Activated CD8-positive, alpha-beta memory T cell treated with anti-CD3 and anti-CD28 coated beads for 48 hours (primary cell): ENCODE measurements at regions not wholly inside any gene's neighbourhood (a gene's known extent, or its start where the extent isn't known, plus 50 kb on each side); places are given as distances from the start of the nearest gene placed in this dataset.

Experiments used
- DNase-seq, 3 experiments: peaks; one replicate each; pipeline ENCODE4 v3.0.0-alpha.2; 2020; ENCODE audit warnings: low read depth in 2 of 3, low spot score in 2 of 3

DNA sequence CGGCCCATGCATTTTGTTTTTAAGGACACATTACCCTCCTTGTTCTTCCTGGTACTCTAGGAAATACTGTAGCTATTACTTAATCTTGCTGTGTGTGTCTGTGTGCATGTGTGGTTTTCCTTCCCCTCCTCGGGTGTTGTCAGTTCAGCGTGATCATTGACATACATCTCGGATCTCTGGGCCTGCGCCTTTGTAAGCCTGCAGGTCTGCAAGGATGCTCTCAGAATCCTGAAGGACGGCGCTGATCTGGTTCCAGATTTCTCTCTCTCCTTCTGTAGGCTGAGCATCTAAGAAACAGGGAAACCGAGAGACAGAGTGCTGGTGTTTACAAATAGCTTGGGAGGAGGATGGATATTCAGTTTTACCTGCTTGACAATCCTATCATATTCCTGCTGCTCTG is 100.2 kb downstream of the CYRIA start:
- no peak for DNase-seq

DNA sequence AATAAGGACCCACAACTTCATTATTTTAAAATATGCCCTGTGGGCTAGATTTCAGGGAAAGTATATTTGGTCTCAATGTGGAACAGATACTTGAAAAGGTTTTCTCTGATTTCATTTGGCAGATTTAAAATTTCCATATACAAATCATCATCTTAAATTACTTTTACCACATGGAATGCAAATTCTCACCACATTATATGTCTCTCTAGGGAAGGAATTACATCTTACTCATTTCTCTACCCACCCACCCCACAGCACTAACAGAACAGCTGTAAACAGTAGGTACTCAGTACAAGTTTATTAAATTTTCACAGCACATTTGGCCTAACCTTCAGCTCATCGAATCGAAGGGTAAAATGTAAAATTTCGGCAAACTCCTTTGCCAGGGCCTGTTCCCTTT is 104.0 kb downstream of the CYRIA start:
- no peak for DNase-seq

DNA sequence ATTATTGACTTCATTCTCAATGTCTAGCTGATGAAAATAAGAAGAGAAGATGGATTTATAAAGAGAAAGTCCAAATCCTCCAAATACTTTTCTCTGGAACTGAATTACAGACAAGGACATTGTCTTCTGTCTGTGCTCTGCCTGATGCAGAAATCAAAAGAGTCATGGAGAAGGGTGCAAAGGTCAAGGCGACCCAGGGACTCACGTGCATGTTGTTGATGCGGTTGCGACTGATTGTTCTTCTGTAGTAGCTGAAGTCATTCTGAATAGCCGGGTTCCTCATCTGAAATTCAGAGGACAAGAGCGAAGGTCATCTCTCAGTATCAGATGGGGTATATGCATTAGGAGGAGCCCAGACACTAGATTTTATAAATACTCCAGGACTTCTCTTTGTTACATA is 104.4 kb downstream of the CYRIA start:
- no peak for DNase-seq

DNA sequence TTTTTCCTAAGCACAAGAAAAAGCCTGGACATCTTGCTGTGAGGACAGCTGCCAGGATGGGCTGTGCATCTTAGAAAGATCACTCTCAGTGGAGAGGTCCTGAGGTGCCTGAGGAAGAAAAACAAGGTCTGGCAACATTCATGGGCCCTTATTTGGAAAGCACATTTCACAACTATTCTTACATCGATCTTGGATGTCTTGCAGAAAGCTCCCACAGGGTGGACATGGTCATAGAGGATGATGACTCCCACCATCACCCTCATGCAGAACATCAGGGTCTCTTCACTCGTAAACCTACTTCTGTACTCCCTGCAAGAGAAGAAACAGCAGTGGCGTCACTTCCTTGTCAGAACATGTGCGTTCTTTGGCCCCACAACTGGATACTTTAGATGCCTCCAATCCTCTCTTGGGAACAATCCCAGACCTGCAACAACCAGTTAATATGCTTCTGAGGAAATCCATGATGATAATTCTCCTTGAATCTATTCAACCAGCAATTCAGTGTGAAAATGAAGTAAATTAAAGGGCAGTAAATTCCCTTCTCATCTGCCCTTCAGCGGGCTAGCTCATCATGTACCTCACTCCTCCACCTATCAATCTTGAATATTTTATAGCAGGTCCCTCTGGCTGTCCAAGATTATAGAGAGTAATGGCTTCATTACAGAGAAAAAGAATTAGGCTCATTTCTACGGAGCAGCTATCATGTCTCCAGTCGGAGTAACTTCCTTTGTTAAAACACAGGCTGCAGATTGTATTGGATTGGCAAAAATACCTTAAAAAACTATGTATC is 106.2 kb downstream of the CYRIA start:
- no peak for DNase-seq

DNA sequence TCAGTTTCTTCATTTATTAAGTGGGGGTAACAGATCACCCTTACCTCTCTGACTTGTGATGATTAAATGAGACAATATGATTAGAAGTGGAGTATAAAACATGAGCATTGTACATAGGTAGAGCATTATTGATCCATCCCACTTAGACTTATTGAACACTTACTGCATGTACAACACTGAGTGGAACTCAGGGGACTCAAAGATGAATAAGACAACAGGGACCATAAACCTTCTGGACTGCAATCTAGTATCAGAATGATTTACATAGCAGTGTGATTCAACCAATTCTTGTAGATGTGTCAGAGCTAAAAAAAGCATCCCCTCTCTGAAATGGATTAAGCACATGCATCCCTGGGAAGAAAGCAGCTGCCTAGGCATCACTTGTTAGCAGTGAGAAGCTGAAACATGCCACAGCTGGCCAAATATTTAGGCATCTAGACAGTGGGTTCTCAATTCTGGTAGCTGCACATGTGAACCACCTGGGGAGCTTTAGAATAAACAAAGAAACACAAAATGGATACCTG is 111.5 kb downstream of the CYRIA start:
- DNase-seq: no peak

DNA sequence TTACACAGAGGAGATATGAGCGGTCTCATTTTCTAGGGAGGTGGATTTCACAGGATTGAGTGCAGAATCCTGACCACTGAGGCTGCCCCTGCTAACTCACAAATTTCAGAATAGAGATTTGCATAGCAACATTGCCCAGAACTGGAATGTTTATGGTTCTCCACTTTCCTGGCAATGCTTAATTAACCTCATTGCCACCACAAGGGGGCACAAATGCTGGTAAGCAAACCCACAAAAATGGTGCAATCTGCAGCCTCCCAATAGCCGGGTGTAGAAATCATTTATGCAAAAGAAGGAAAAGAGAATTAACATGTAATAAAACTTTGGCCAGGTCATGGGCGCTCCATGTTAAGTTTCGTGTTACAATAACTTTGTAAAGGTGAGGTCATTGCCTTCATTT is 112.4 kb downstream of the CYRIA start:
- no peak for DNase-seq

DNA sequence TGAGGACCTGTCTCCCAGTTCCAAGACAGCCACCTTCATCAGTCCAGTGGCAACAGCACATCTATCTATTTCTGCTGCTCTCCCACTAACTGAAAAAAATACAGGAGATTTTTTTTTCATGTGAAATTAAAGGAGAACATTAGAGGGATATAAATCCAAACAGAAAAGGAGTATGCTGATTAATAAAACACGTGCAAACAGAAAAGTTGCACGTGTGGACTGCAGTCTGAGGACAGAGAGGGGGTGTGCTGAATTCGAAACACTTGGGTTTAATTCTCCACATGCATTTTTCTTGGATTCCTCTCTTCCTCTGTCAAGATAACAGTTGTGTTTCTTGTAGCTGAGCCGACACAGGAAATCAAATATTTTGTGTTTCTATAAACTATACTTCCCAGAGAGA is 113.4 kb downstream of the CYRIA start:
- DNase-seq: no peak

DNA sequence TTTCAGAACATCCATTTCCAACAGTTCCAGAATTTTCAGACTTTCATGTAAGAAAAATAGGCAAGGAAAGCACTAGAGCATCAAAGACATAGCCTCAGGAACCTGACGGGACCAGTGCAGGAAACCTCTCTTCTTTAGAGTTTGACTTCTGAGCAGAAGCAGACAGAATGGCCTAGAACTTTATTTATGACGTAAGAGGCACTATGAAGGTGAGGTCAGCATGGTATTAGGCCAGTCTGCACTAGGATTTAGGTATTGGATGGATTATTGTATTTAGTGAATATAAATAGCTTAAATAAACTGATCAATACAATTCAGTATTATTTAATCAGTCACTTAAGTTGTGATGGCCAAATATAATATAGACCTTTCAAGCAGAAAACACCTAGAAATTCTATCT is 117.6 kb downstream of the CYRIA start:
- no peak for DNase-seq

DNA sequence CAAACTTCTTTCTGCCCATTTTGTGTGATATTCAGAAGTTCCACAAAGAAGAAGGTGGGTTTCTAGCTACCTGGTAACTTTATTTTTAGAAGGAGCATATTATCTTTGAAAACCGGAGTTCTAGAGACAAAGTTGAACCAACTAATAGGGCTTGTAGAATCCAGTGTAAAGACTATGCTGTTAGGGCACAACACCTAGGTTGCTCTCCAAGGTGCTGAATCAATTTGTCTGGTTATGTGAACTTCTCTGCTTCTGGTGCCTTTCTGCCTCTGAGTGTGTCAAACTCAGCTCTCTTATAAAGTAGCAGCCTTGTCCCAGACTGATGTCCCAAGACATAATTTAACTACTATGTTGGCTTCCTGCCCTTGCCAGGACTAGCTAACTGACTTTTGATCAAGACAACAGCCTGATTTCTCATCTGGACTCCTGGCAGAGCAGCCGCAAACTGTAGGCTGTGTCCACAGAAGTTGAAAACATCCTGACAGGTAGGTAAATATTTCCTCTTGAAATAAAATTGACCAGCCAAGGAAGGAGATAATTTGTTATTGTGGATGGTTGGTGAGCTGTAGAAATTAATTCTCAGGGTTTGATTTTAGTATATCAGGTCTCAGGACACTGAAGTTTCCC is 119.4 kb downstream of the CYRIA start:
- no peak for DNase-seq

DNA sequence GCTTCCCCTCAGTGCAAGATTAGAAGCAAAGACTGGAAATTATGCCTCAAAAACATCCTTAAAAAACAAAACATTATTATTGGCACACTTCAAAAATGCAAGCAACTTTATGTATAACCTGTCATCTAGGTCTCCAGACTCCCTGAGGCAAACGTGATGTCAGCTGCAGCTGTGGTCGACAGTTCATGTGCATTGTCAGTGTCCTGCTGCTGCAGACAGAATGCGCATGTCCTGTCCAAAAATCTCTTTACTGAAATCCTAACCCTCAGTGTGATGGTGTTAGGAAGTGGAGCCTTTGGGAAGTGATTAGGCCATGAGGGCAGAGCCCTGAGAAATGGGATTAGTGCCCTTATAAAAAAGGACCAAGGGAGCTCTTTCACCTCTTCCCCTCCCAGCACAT is 126.9 kb downstream of the CYRIA start:
- no peak for DNase-seq

DNA sequence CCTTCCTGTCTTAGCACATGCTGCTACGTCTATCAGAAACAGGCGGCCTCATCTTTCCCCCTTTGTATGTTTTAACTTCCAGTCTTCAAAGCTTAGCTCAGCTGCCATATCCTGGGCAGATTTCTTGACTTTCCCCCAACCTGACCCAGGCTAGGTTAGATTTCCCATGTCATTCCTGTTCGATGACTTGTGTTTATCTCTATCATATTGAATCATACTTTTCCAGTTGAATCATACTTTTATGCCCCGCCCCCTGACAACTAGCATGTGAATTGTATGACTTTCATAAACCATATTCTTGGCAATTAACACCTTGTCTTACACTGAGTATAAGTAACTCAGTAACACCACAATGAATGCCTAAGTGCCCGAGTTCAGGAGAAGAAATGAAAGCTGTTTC is 128.3 kb downstream of the CYRIA start:
- no peak for DNase-seq

DNA sequence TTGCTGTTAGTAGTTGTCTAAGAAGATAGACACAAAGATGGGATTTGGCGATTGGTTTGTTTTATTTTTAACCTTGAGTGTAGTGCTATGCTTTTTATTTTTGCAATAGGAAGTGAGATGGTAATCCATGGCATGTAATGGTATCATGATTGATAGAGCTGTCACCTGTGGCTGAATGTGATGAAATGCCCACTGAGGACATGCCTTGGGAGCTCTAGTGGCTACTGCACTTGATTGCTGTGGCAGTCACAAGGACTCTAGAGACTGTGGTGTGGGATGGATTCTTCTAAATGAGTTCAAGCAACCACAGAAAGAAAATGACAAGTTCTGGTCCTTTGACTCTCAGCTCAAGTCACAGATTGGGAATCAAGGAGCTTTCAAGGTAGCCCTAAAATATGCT is 139.4 kb downstream of the CYRIA start:
- no peak for DNase-seq

DNA sequence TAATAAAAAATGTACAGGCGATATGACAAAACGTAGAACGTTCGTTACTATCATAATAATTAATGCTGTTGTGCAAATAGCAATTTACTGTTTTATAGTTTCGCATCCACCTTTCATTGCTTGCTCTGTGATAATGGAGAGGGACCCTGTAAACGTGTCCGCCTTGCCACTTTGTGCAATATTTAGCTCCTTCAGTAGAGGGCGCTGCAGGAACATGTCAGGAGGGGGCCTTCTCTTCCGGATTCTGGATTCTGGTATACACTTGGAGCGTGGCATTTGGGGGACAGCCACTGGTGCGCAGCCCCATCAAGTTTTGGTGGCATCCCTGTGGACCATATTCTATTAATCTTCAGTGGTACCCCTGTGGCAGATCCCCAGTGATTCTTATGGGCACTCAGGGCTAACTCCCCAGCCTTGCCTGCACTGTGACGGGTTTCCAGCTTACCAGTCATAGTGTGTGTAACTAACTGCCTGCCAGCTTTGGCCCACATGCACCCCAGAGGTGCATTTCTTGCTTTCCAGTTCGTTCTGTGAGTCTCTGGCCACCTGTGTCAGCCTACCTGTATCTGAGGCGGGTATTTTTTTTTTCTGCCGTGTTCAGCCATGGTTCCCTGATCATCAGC is 140.3 kb downstream of the CYRIA start:
- DNase-seq: no peak

DNA sequence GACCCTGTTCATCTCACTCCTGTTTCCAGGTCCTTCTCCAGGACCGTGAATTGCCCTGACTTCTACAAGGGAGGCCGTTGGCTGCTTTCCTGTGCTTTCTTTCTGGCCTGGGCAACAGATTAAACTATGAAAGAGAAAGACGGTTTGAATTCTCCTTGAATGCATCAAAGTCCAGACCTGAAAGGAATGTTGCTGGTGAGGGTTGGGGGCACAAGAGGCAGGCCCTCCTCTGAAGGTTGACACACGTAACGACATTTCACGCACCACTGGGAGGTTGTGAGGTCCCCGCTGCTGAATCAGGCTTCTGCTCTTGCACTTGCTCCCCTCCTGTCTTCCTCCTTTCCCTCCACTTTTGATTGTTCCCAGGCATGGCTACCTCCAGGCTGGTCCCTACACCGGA is 141.9 kb downstream of the CYRIA start:
- no peak for DNase-seq

DNA sequence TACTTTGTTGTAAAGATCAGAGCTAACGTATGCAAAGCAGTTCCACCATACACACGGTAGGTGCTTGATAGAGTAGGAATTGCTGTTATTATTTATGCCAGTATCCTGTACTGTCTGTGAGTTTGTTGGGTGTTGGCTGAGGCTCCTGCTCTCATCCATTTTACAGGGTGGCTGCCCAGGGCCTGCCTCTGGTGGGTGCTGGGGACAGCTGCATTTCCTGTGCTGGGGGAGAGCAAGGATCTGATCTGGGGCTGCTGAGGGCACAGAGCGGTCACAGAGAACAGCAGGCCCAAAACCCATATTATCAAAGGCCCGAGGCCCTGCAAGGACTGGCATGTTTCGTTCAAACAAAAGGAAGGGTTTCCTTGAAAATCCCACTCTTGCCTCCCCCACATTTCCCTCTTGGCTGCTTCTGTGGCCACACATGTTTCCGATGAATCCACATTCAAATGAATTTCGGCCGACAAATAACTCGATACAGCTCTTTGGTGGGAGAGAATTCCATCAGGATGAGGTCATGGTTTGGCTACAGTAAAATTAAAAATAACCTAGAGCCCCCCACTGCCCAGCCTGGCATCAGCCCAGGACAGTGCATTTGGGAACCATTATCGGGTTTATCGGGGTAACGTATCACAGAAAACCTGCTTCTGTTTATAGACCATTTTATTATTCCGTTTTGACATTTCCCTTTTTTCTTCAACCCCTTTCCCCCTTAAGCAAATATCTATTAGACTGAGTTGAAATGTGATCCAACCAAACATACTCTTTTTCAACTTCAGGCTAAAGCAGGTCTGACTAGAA is 143.4 kb downstream of the CYRIA start:
- DNase-seq: no peak

DNA sequence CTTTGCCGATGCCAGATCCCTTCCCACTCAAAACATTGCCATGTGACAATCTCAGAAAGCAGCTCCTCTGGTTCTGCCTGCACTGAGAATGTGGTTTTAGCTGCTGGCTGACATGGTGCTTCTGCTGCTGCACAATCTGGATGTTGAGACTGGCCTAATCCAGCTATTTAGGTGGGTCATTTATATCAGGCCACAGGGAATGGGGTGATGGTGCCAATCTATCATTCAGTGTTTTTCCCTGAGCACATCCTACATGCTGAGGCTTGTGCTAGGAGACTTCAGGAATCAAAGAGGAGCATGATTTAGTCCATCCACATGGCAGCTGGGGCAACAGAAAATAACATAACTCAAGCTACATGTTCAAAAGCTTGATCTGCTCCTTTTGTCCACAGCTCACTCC is 144.7 kb downstream of the CYRIA start:
- no peak for DNase-seq

DNA sequence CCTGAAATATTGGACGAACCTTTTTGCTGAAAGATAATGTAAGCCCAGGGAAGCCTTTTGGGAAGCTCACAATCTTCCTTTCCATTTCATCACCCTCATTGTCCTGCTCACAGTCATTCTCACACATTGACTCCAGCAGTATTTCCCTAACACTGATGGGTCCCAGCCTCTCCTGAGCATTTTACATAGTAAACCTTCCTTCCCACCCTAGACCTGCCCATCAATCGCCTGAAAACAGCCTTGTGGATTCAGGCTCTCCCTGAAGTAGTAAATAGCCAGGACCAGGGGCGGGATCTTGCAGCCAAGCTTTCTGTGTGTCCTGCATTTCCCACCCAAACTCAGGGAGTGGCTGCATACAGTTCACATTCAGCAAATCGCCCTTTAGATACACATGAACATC is 149.9 kb downstream of the CYRIA start:
- DNase-seq: no peak

DNA sequence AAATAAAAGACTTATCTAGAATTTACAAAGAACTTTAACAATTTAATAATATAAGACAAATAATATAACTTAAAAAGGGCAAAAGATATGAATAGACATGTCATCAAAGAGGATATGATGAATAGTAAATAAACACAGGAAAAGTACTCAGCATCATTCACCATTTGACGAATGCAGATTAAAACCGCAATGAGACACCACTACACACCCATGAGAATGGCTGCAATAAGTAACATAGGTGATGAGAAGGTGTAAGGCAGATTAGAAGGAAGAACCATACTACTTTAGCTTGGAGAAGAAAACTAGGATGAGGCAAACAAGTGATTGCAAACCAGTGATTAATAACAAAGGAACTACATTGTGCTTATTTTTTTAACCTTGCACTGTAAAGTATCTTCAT is 152.0 kb downstream of the CYRIA start:
- DNase-seq: no peak

DNA sequence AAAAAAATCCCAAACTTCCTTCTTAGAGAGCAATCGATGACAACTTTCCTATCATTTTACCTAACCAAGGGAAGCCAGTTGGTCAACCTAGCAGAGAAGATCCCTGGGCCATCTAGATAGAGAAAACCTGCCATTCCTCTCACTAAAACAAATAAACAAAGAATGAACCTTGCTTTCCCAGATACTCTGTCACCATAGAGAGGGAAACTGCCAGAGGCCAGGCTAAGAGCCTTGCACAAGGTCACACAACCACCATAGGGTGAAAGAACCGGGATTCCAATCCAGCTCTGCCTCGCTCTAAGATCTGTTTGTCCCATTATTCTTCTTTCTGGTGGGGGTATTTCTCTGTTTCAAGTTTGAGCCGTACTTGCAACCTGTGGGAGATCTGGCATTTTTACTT is 154.6 kb downstream of the CYRIA start:
- DNase-seq: no peak

DNA sequence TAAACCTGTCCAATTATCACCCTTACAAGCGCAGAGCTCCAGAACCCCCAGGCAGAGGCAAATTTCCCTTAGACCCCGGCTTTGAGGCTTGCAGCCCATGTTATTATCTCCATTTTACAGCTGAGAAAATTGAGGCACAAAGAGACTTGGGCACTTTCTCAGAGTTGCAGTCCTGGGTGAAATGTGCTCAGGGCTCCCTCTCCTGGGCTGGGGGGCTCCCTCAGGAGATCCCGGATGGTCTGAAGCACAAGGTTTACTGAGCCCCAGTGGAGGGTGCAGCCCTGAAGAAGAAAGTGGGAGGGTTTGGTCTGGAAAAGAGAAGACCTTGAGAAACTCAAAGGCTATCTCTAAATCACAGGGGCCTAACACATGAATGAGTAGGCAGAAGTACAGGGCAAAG is 156.6 kb downstream of the CYRIA start:
- DNase-seq: no peak

DNA sequence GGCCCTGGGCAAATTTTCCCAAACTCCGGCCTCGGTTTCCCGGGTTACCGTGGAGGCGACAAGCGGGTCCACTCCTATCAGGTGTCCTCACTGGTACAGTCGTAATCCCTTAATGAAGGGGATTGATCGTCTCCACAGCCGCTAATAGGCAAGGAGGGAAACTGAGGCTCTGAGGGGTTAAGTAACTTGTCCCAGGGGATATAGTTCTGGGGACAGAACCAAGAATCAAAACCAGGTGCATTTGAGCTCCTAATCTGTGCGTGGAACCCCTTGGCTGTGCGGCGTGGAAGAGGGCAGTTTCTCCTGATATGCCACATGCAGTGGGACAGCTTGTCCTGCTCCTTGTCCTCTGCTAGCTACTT is 157.2 kb downstream of the CYRIA start:
- DNase-seq: no peak
